Caco-2 (cell line): ENCODE measurements at regions not wholly inside any gene's neighbourhood (a gene's known extent, or its start where the extent isn't known, plus 50 kb on each side); places are given as distances from the start of the nearest gene placed in this dataset.

Experiments used
- BruUV-seq: library from RNA; stranded (reverse); fragments of 400-500 nt; replicated peaks from 2 replicates; lab custom pipeline; 2021; lab: Mats Ljungman, UMichigan
- CTCF ChIA-PET: fragments of 300-600 bp; sonication (Branson Sonifier 250); formaldehyde crosslinking; loops from one replicate; lab custom pipeline; 2022; ENCODE audit warnings: antibody characterized with exemption; lab: Charles Lee
- POLR2A ChIA-PET: fragments of 300-600 bp; sonication (Branson Sonifier 250); formaldehyde crosslinking; loops from one replicate; lab custom pipeline; 2022; ENCODE audit warnings: antibody characterized with exemption; lab: Charles Lee
- DNase-seq, 2 experiments: peaks; one replicate each; pipeline versions ENCODE4 v3.0.0 to v3.0.0-alpha.2; 2020 to 2022
- H3K27me3 ChIP-seq: replicated peaks from 2 replicates; pipeline ENCODE4 v1.6.0; 2011; ENCODE audit warnings: low read length; ENCODE audit not compliant: control insufficient read depth, insufficient read depth
- H3K36me3 ChIP-seq: 2 replicates; pipeline ENCODE4 v1.5.1; 2011; ENCODE audit warnings: low read length; ENCODE audit not compliant: control insufficient read depth, insufficient read depth
- H3K4me1 ChIP-seq: fragments of 250-450 bp; sonication (Bioruptor Pico); 2 replicates; pipeline ENCODE4 v1.5.1; 2020; ENCODE audit warnings: mild to moderate bottlenecking
- H3K4me3 ChIP-seq: 2 replicates; pipeline ENCODE4 v1.5.1; 2011; ENCODE audit warnings: low read depth, mild to moderate bottlenecking, control low read depth, low read length
- H3K9me3 ChIP-seq: fragments of 250-450 bp; sonication (Bioruptor Pico); 2 replicates; pipeline ENCODE4 v1.5.1; 2020; ENCODE audit warnings: mild to moderate bottlenecking, moderate library complexity
- H3K27ac Mint-ChIP-seq: one replicate; pipeline ENCODE4 v1.8.0; 2022; ENCODE audit warnings: mixed read lengths; ENCODE audit not compliant: unreplicated experiment
- H3K27me3 Mint-ChIP-seq: one replicate; pipeline ENCODE4 v1.8.0; 2022; ENCODE audit warnings: mixed read lengths; ENCODE audit not compliant: insufficient read depth, unreplicated experiment
- H3K36me3 Mint-ChIP-seq: one replicate; pipeline ENCODE4 v1.8.0; 2022; ENCODE audit warnings: mild to moderate bottlenecking, mixed read lengths; ENCODE audit not compliant: insufficient read depth, unreplicated experiment
- H3K4me1 Mint-ChIP-seq: one replicate; pipeline ENCODE4 v1.8.0; 2022; ENCODE audit warnings: low read depth, mixed read lengths; ENCODE audit not compliant: unreplicated experiment
- H3K4me3 Mint-ChIP-seq: one replicate; pipeline ENCODE4 v1.8.0; 2022; ENCODE audit warnings: mild to moderate bottlenecking, moderate library complexity, mixed read lengths; ENCODE audit not compliant: unreplicated experiment
- H3K9me3 Mint-ChIP-seq: one replicate; pipeline ENCODE4 v1.8.0; 2022; ENCODE audit warnings: mixed read lengths; ENCODE audit not compliant: unreplicated experiment
- CTCF ChIP-seq, 2 experiments: fragments of 200-600 bp in 1 of 2; IDR thresholded peaks; 1 replicate in 1 of 2; 2 replicates in 1 of 2; pipeline versions ENCODE4 v1.5.1 to v1.8.0; 2011 to 2022; ENCODE audit warnings: antibody characterized with exemption in 1 of 2, control low read depth in 1 of 2, inconsistent platforms in 1 of 2, low read depth in 1 of 2, low read length in 1 of 2, mild to moderate bottlenecking in 1 of 2, moderate library complexity in 1 of 2; ENCODE audit not compliant: insufficient read depth in 1 of 2, severe bottlenecking in 1 of 2, unreplicated experiment in 1 of 2
- intact Hi-C: fragments of 100-400 bp; cut with micrococcal nuclease; formaldehyde crosslinking; loops from one replicate; pipeline ENCODE4 v1.10.0; 2022; ENCODE audit not compliant: unreplicated experiment

- intact Hi-C loops: no loop called here
- Mint-ChIP-seq H3K27ac (no peak overlapping the region), H3K4me3 (no peak overlapping the region), H3K4me1 (no peaks in the 10 kb centered on the region), H3K27me3 (peaks cover 2% of the 10 kb centered on the region), H3K9me3 (no peaks in the 10 kb centered on the region), H3K36me3 (no peaks in the 10 kb centered on the region)
- no peaks in the 10 kb centered on the region for H3K36me3 ChIP-seq
- H3K4me1 ChIP-seq: no peaks in the 10 kb centered on the region
- H3K27me3 ChIP-seq: no peaks in the 10 kb centered on the region
- H3K4me3 ChIP-seq: no peak overlapping the region
- no TSS peak for BruUV-seq
- TF ChIP-seq CTCF (IDR thresholded peaks at IDR 0.05; ENCODE audit: insufficient read depth in 1 of 2, low read depth in 1 of 2, low read length in 1 of 2, severe bottlenecking in 1 of 2, unreplicated experiment in 1 of 2): no peak
- no peaks in the 10 kb centered on the region for H3K9me3 ChIP-seq
- ChIA-PET CTCF (no interaction called here), POLR2A (no interaction called here)
- DNase-seq: peak in 1 of 2 experiments; percentile 8
Measured at GRCh38 chr14:101068313-101069227, 165.0 kb upstream of the RTL1 start.

- no peaks in the 10 kb centered on the region for H3K27me3 ChIP-seq
- no peak overlapping the region for H3K27ac Mint-ChIP-seq
- DNase-seq: no peak
- H3K9me3 ChIP-seq: no peaks in the 10 kb centered on the region
- H3K4me3 ChIP-seq: no peak overlapping the region
- no peaks in the 10 kb centered on the region for H3K36me3 ChIP-seq
- no peaks in the 10 kb centered on the region for H3K9me3 Mint-ChIP-seq
- ChIA-PET CTCF (no interaction called here), POLR2A (no interaction called here)
- BruUV-seq: no TSS peak
- no peak overlapping the region for H3K4me3 Mint-ChIP-seq
- H3K4me1 ChIP-seq: no peaks in the 10 kb centered on the region
- intact Hi-C loops: no loop called here
- no peak for TF ChIP-seq CTCF (IDR thresholded peaks at IDR 0.05; ENCODE audit: insufficient read depth in 1 of 2, low read depth in 1 of 2, low read length in 1 of 2, severe bottlenecking in 1 of 2, unreplicated experiment in 1 of 2)
- H3K27me3 Mint-ChIP-seq: peaks cover 2% of the 10 kb centered on the region
- H3K4me1 Mint-ChIP-seq: no peaks in the 10 kb centered on the region
- H3K36me3 Mint-ChIP-seq: no peaks in the 10 kb centered on the region
Measured at GRCh38 chr14:101069228-101069549, 165.7 kb upstream of the RTL1 start.

GRCh38 chr14:101069666-101070362 is 166.3 kb upstream of the RTL1 start:
- BruUV-seq: no TSS peak
- H3K27me3 ChIP-seq: no peaks in the 10 kb centered on the region

More at GRCh38 chr14:101069666-101070362, 166.3 kb upstream of the RTL1 start:
- Mint-ChIP-seq H3K9me3 (no peaks in the 10 kb centered on the region), H3K27ac (no peak overlapping the region), H3K36me3 (no peaks in the 10 kb centered on the region), H3K4me3 (no peak overlapping the region), H3K27me3 (peaks cover 2% of the 10 kb centered on the region), H3K4me1 (no peaks in the 10 kb centered on the region)
- Histone ChIP-seq H3K4me1 (no peaks in the 10 kb centered on the region), H3K36me3 (no peaks in the 10 kb centered on the region), H3K9me3 (no peaks in the 10 kb centered on the region), H3K4me3 (no peak overlapping the region)
- DNase-seq: peak in 1 of 2 experiments; percentile 12
- TF ChIP-seq CTCF (IDR thresholded peaks at IDR 0.05; ENCODE audit: insufficient read depth in 1 of 2, low read depth in 1 of 2, low read length in 1 of 2, severe bottlenecking in 1 of 2, unreplicated experiment in 1 of 2): no peak
- POLR2A ChIA-PET: no interaction called here
- CTCF ChIA-PET: no interaction called here
- intact Hi-C loops: no loop called here
